NAMALWA (cell line): ENCODE measurements at regions not wholly inside any gene's neighbourhood (a gene's known extent, or its start where the extent isn't known, plus 50 kb on each side); places are given as distances from the start of the nearest gene placed in this dataset.

Experiments used
- DNase-seq: peaks from one replicate; pipeline ENCODE4 v3.0.0-alpha.2; 2015; ENCODE audit warnings: low spot score

- DNase-seq: no peak
Measured at GRCh38 chr3:40996382-40996781, 202.9 kb upstream of the CTNNB1 start.

DNA sequence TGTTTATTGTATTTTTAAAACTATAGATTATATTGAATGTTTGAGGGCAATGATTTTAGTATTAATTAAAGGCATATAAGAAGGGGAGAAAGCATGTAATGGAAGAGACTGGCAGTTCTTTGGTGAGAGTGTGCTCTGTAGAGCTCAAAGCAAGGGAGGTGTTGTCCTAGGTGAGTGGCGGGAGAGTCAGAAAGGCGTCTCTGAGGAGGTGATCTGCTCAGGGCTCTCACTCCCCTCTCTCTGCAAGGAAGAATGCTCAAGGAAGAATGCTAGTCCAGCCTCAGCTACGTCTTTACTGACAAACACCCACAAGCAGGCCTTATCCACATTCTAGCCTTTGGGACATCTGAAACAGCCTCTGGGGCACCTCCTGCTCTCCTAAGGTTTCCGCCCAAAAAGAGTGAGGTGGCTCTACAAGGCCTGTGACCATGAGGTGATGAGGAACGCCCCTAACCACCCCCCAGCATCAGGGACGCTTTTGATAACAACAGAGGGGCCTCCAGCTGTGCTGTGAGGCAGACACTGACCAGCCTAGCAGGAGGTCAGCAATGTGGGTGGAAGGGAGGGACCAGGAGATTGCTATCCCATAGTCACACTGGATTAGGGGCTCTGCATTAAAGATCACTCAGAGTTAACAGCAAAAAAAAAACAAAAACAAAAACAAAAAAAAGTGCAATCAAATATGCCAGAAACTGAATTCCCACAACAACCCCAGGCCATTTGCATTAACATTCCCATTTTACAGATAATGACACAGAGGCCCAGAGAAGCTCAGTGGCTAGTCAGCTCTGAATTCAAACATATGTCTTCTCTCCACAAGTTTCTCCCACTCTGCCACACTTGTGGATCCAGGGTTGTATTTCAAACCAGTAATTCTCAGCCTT lies 202.2 kb upstream of the CTNNB1 start:
- no peak for DNase-seq

DNA sequence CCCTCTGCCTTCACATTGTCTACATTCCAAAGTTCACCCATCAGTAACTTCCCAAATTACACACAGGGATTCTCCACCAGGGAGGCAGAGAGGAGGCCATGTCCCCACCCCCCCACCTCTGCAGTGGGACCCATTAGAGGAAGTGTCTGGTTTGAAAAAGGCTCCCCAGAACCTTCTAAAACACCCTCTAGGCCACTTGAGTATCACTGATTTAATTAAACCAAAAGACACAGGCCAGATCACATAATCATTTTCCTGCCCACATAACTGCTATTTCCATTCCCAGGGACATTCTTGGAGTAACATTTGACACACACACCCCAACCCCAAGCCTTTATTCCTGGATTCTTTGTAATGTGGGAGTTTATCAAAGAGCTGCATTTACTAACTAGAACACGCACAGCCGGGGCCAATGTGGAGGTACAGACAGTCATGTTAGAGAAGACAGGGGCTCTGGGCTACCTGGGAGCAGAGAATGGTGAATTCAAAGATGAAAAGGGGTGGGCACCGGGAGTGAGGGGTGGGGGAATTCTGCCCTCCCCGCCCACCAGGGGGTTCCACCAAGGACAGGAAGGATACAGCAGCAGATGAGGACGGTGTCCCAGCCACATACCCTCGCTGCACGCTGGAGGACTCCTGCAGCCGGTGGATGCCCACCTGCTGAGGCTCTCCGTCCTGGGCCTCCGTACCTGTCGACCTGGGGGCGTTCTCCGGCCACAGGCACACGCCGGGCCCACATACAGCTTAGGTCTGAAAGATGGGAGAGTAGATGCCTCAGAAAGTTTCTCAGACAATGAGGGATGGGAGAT lies 201.4 kb upstream of the CTNNB1 start:
- DNase-seq: no peak

GRCh38 chr3:40999682-41000081 lies 199.6 kb upstream of the CTNNB1 start:
- DNase-seq: no peak

- no peak for DNase-seq
Measured at GRCh38 chr3:41000471-41000870, 198.8 kb upstream of the CTNNB1 start.

GRCh38 chr3:41001556-41001955 lies 197.7 kb upstream of the CTNNB1 start:
- DNase-seq: peak; percentile 11

GRCh38 chr3:41002104-41002503 lies 197.2 kb upstream of the CTNNB1 start:
- DNase-seq: no peak

GRCh38 chr3:41007399-41007798 lies 191.9 kb upstream of the CTNNB1 start:
- DNase-seq: no peak

DNA sequence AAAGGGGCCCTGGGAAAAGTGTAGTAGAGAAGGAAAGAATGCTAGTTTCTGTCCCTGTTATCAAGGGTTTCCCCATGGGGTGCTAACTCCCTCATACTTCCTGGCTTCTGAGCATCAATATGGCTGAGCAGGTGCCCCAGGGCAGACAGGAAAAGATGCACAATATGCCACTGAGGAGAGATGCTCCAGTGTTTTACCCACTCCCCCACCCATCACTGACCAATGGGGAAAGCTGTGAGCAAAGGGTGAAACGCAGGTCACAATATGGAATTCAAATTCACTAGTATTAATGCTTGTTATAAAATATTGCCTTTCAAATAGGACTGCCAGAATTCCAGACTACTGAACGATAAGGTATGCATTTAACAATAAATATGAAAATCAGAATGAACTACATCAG lies 187.5 kb upstream of the CTNNB1 start:
- DNase-seq: no peak

- no peak for DNase-seq
Measured at GRCh38 chr3:41018855-41019254, 180.4 kb upstream of the CTNNB1 start.

DNA sequence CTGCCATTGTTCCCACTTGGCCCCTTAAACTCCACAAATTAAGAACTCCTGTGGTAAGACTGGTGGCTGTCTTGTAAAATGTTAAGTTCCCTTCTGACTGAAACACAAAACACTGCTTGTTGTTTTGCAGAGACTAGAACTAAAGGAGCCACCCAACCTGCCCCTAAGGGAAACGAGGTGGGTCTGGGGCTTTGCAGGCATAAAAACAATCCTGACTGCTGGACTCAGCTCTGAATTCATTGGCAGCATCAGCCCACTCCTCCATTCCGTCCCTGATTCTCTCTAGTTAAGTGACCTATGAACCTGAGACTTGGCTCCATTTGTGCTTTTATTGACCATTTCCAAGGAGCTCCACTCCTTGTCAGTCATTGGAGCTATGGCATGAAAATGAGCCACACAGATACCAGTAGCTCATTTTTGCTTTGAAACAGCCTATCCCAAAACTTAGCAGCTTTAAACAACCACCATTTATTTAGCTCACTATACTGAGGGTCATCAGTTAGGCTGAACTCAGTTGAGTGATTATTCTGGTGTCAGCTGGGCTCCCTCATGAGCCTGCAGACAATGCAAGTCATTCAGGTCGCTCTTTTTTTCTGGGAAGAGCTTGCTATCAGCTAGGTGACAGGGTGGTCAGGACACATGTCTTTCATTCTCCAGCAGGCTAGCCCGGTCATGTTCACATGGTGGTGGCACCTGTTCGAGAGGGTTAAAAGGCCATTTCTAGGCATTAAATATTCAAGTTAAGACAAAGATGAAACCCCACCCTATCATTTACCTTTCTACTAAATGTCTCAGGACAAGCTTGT lies 175.1 kb upstream of the CTNNB1 start:
- DNase-seq: no peak

- no peak for DNase-seq
Measured at GRCh38 chr3:41026394-41027177, 172.7 kb upstream of the CTNNB1 start.

- DNase-seq: no peak
Measured at GRCh38 chr3:41029356-41029755, 169.9 kb upstream of the CTNNB1 start.

- DNase-seq: no peak
Measured at GRCh38 chr3:41030220-41030619, 169.1 kb upstream of the CTNNB1 start.

- DNase-seq: no peak
Measured at GRCh38 chr3:41031401-41031800, 167.9 kb upstream of the CTNNB1 start.

DNA sequence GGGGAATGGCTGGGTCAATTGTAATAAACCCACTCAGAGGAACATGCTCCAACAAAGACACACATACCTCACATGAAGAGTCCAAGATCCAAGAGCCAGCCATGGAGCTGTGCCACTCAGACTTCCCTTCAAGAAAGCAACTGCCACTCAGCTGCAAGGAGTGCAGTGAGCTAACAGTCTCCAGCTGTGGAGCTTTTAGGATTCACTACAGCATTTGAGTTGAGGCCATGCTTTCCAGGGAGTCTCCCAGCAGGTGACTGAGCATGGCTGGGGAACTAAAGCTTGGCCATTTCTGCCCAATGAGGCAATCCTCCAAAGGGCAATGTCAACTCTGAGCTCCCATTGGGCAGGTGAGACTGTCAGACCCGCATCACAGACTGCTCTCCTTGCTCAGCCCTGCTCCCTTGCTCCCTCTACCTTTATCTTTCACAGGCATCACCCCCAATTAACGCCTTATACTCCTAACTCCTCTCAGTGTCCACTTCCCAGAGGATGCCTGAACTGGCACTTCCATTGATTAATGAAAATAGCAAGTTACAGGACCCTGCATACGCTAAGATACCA lies 165.3 kb upstream of the CTNNB1 start:
- no peak for DNase-seq

DNA sequence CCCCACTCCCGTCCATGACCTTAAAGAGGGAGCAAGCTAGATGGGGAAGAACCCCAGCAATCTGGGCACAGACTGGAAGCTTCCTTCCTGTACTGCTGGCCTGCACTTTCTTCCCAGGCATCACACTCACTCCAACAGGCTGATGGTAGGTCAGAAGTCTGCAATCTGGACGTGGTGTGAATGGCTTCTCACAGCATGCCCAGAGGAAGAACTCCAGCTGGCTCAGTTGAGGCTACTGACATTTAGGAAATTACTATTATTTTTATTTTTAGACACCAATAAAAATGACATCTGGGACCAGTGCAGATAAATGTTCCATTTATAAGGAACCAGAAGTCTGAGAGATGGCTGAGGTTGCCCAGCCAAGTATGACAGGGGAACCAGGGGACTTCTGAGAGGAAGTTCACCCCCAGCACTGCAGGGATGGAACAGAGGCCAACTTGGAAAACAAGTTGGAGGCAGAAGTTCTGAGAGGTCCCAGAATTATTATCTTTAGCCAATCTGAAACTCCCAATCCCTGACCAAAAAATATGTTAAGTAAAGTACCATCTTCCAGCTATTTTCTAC lies 163.8 kb upstream of the CTNNB1 start:
- no peak for DNase-seq

DNA sequence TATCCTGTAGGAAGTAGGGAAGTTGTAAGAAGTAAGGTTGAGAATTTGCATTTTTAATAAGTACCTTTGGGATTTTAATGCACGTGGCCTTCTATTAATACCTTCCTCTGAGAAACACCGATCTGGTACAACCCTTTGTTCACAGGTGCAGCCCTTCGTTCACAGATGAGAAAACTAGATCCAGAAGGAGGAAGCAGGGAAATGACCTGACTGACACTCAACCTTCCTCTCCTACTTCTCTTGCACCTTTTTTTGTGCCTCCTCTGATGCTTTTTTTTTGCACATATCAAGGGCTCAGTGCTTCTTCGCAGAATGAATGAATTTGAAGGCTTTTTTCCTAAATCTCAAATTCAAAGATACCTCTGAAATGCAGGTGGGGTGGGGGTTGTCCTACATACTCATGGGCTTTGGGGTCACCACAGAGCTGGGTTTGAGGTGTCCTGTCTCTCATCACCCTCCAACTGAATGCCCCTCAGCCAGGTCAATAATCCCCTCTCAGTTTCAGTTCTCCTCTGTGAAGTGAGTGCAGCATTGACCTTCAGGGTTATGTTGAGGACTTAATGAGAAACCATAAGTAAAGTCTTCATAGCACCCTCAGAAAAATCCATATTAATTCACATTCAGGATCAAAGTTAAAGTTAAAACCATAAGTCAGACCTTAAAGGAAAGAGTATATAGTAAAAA lies 161.5 kb upstream of the CTNNB1 start:
- no peak for DNase-seq

- no peak for DNase-seq
Measured at GRCh38 chr3:41040256-41040655, 159.0 kb upstream of the CTNNB1 start.

GRCh38 chr3:41041462-41041861 lies 157.8 kb upstream of the CTNNB1 start:
- DNase-seq: no peak
